Heart right ventricle (tissue), 16 donors: ENCODE measurements at regions not wholly inside any gene's neighbourhood (a gene's known extent, or its start where the extent isn't known, plus 50 kb on each side); places are given as distances from the start of the nearest gene placed in this dataset.

Experiments
- ATAC-seq, 8 donors: fragments of 200-7000 bp; cut with Tn5 transposase; one replicate each; pipeline ENCODE4 v1.9.1; 2020; ENCODE audit warnings: mild to moderate bottlenecking in 8 of 8, moderate library complexity in 8 of 8, moderate number of reproducible peaks in 1 of 8
- DNase-seq, 2 donors: peaks; one replicate each; pipeline ENCODE4 v3.0.0-alpha.2; 2020
- H3K27ac ChIP-seq, 10 donors: fragments of 200-600 bp; sonication (generic) in 2 of 10; one replicate each; pipeline versions ENCODE4 v1.5.0 to v1.8.0; 2020 to 2022; ENCODE audit warnings: mild to moderate bottlenecking in 3 of 10
- H3K27me3 ChIP-seq, 7 donors: fragments of 200-600 bp; one replicate each; pipeline ENCODE4 v1.8.0; 2021 to 2022; ENCODE audit warnings: mild to moderate bottlenecking in 2 of 7
- H3K36me3 ChIP-seq, 9 donors: fragments of 200-600 bp; sonication (generic) in 1 of 9; one replicate each; pipeline versions ENCODE4 v1.5.0 to v1.8.0; 2020 to 2022; ENCODE audit warnings: mild to moderate bottlenecking in 2 of 9
- H3K4me1 ChIP-seq, 9 donors: fragments of 200-600 bp; sonication (generic) in 1 of 9; one replicate each; pipeline versions ENCODE4 v1.5.0 to v1.8.0; 2020 to 2022; ENCODE audit warnings: mild to moderate bottlenecking in 4 of 9
- H3K4me3 ChIP-seq, 10 donors: fragments of 200-600 bp; sonication (generic) in 2 of 10; one replicate each; pipeline versions ENCODE4 v1.5.0 to v1.8.0; 2020 to 2022; ENCODE audit warnings: mild to moderate bottlenecking in 7 of 10, moderate library complexity in 2 of 10
- H3K9me3 ChIP-seq, 11 donors: fragments of 200-600 bp in 10 of 11; sonication (generic) in 2 of 11; one replicate each; pipeline versions ENCODE4 v1.5.0 to v1.8.0; 2013 to 2022; ENCODE audit warnings: mild to moderate bottlenecking in 2 of 11, control low read depth in 1 of 11, moderate library complexity in 1 of 11
- CTCF ChIP-seq, 9 donors: fragments of 200-600 bp; sonication (generic) in 2 of 9; IDR thresholded peaks; one replicate each; pipeline versions ENCODE4 v1.5.0 to v1.8.0; 2021 to 2022; ENCODE audit warnings: antibody characterized with exemption in 9 of 9, mild to moderate bottlenecking in 5 of 9, moderate library complexity in 1 of 9
- WGBS, 2 donors: extraction: QIAGEN DNeasy Blood & Tissue Kit; methylation state at CpG; one replicate each; pipeline ENCODE4 v1.1.7; 2013; ENCODE audit warnings: inconsistent platforms in 1 of 2; 5-methylcytosine and 5-hydroxymethylcytosine counted together
- intact Hi-C, 10 donors: fragments of 100-400 bp; cut with DNase I; formaldehyde crosslinking; loops; one replicate each; pipeline versions ENCODE4 v1.11.1 to v1.14.2; 2022
- donor health status: Arrhythmogenic right ventricular cardiomyopathy.
- donor health status: ischemic (EF 13 %, LVEDD 7.1; RV severe dilation, severe dysfunction).
- donor health status: healthy with polysubstance abuse.
- donor health status: DM: no; HTN: yes; CAD: no.
- donor health status: DM: no; HTN: no; CAD: no.
- donor health status: ischemic (EF 25% LVEDD 6.9; RV normal size, moderate dysfunction).
- donor health status: ischemic (EF 25% LVEDD 5.7; RV mildly dilated, moderate dysfunction).
- donor health status: healthy.
- donor health status: DM: yes; HTN: yes; CAD: no.
- donor health status: Ischemic cardiomyopathy.
- donor health status: ischemic (EF 35%, LVEDD 5.7; RV mildly dilated, moderate dysfunction).
- donor health status: nonischemic (EF 11% LVEDD 7.7; RV severe dilation, severe dysfunction).
- donor health status: DM: yes; HTN: yes; CAD: no.
- donor health status: PGD.
- donor health status: ischemic (EF 29% LVEDD 5.4; RV normal size, mild dysfunction).
- donor health status: nonischemic (EF 23%, LVEDD 6.1; RV moderate dilation, normal function).

GRCh38 chr9:80932947-80933780 is 756.2 kb downstream of the TLE1 start:
- no peak for ATAC-seq

GRCh38 chr9:80932181-80932580 is 757.2 kb downstream of the TLE1 start:
- Histone ChIP-seq H3K27ac (no peak overlapping the region), H3K9me3 (peaks cover 0 to 10% (median 0%) of the 10 kb centered on the region in 11 donors), H3K4me3 (no peak overlapping the region), H3K36me3 (no peaks in the 10 kb centered on the region), H3K4me1 (no peaks in the 10 kb centered on the region), H3K27me3 (no peaks in the 10 kb centered on the region)
- DNase-seq (no peak), ATAC-seq (no peak)
- intact Hi-C loops = no loop called here
- TF ChIP-seq CTCF (IDR thresholded peaks at IDR 0.05) = no peak
- 48 to 66% methylated on average over 3 of the region's 3 CpGs for WGBS, 2 donors

More at GRCh38 chr9:80932947-80933780, 756.2 kb downstream of the TLE1 start:
- Histone ChIP-seq H3K9me3 (peaks cover 0 to 3% (median 0%) of the 10 kb centered on the region in 11 donors), H3K27ac (no peak overlapping the region), H3K4me3 (no peak overlapping the region), H3K36me3 (no peaks in the 10 kb centered on the region), H3K4me1 (no peaks in the 10 kb centered on the region), H3K27me3 (no peaks in the 10 kb centered on the region)
- WGBS, 2 donors = 69 to 78% methylated on average over 7 of the region's 7 CpGs
- TF ChIP-seq CTCF (IDR thresholded peaks at IDR 0.05) = no peak
- intact Hi-C loops = no loop called here
- DNase-seq = no peak

- Histone ChIP-seq H3K9me3 (peaks cover 0 to 10% (median 0%) of the 10 kb centered on the region in 11 donors), H3K4me1 (no peaks in the 10 kb centered on the region), H3K4me3 (no peak overlapping the region), H3K27me3 (no peaks in the 10 kb centered on the region), H3K27ac (no peak overlapping the region), H3K36me3 (no peaks in the 10 kb centered on the region)
- WGBS, 2 donors = 41 to 53% methylated on average over 3 of the region's 3 CpGs
- TF ChIP-seq CTCF (IDR thresholded peaks at IDR 0.05) = no peak
- DNase-seq (no peak), ATAC-seq (no peak)
- intact Hi-C loops = no loop called here
Measured at GRCh38 chr9:80931163-80931562, 758.2 kb downstream of the TLE1 start.

- Histone ChIP-seq H3K9me3 (peaks cover 0 to 10% (median 0%) of the 10 kb centered on the region in 11 donors), H3K36me3 (no peaks in the 10 kb centered on the region), H3K27ac (no peak overlapping the region), H3K4me1 (no peaks in the 10 kb centered on the region), H3K27me3 (no peaks in the 10 kb centered on the region), H3K4me3 (no peak overlapping the region)
- no peak for DNase-seq
- TF ChIP-seq CTCF (IDR thresholded peaks at IDR 0.05) = no peak
- intact Hi-C loops = no loop called here
- no peak for ATAC-seq
Measured at GRCh38 chr9:80928697-80929096, 760.6 kb downstream of the TLE1 start.
